ENCODE measurements at regions not wholly inside any gene's neighbourhood (a gene's known extent, or its start where the extent isn't known, plus 50 kb on each side); places are given as distances from the start of the nearest gene placed in this dataset.

GRCh38 chr20:20816969-20817755 lies 104.7 kb upstream of the RALGAPA2 start:
- H3K27ac Mint-ChIP-seq: no peak overlapping the region
- POLR2A ChIA-PET: no interaction called here

GRCh38 chr20:20815711-20816455 lies 103.4 kb upstream of the RALGAPA2 start:
- H3K36me3 Mint-ChIP-seq: no peaks in the 10 kb centered on the region
- CTCF ChIA-PET: no interaction called here
- H3K27me3 ChIP-seq (replicated peaks in 1 of 2; ENCODE audit: control insufficient read depth in 2 of 2, extremely low read depth in 1 of 2, insufficient read depth in 2 of 2, low read length in 1 of 2): no peaks in the 10 kb centered on the region

More at GRCh38 chr20:20816969-20817755, 104.7 kb upstream of the RALGAPA2 start:
- H3K36me3 ChIP-seq (ENCODE audit: control insufficient read depth in 2 of 2, extremely low read depth in 1 of 2, insufficient read depth in 1 of 2, low read length in 1 of 2): no peaks in the 10 kb centered on the region
- H3K4me3 ChIP-seq (ENCODE audit: control insufficient read depth in 1 of 2, extremely low read depth in 1 of 2, low read length in 1 of 2): no peak overlapping the region
- DNase-seq: no peak
- Mint-ChIP-seq H3K36me3 (no peaks in the 10 kb centered on the region), H3K9me3 (no peaks in the 10 kb centered on the region), H3K27me3 (peaks cover 12 to 21% of the 10 kb centered on the region in 2 donors), H3K4me3 (no peak overlapping the region), H3K4me1 (no peaks in the 10 kb centered on the region)
- no peak overlapping the region for H3K27ac ChIP-seq (ENCODE audit: low read length)
- CTCF ChIA-PET: no interaction called here
- H3K9me3 ChIP-seq: no peaks in the 10 kb centered on the region
- WGBS (ENCODE audit: insufficient coverage): 70% methylated on average over 2 of the region's 4 CpGs
- no peak for ATAC-seq (replicated peaks in 1 of 4)
- H3K27me3 ChIP-seq (replicated peaks in 1 of 2; ENCODE audit: control insufficient read depth in 2 of 2, extremely low read depth in 1 of 2, insufficient read depth in 2 of 2, low read length in 1 of 2): no peaks in the 10 kb centered on the region
- no peaks in the 10 kb centered on the region for H3K4me1 ChIP-seq (ENCODE audit: control insufficient read depth in 1 of 2, extremely low read depth in 1 of 2, insufficient read depth in 2 of 2, low read length in 2 of 2)

GRCh38 chr20:20814685-20815084 lies 102.2 kb upstream of the RALGAPA2 start:
- Mint-ChIP-seq H3K9me3 (no peaks in the 10 kb centered on the region), H3K27me3 (peaks cover 9 to 25% of the 10 kb centered on the region in 2 donors), H3K4me3 (no peak overlapping the region), H3K27ac (no peak overlapping the region), H3K4me1 (no peaks in the 10 kb centered on the region), H3K36me3 (no peaks in the 10 kb centered on the region)
- 76% methylated on average over 3 of the region's 4 CpGs for WGBS (ENCODE audit: insufficient coverage)
- ChIA-PET CTCF (no interaction called here), POLR2A (no interaction called here)
- H3K36me3 ChIP-seq (ENCODE audit: control insufficient read depth in 2 of 2, extremely low read depth in 1 of 2, insufficient read depth in 1 of 2, low read length in 1 of 2): no peaks in the 10 kb centered on the region
- no peak overlapping the region for H3K4me3 ChIP-seq (ENCODE audit: control insufficient read depth in 1 of 2, extremely low read depth in 1 of 2, low read length in 1 of 2)
- no peaks in the 10 kb centered on the region for H3K27me3 ChIP-seq (replicated peaks in 1 of 2; ENCODE audit: control insufficient read depth in 2 of 2, extremely low read depth in 1 of 2, insufficient read depth in 2 of 2, low read length in 1 of 2)
- H3K9me3 ChIP-seq: no peaks in the 10 kb centered on the region
- H3K27ac ChIP-seq (ENCODE audit: low read length): no peak overlapping the region
- DNase-seq (no peak), ATAC-seq (replicated peaks in 1 of 4) (no peak)
- no peaks in the 10 kb centered on the region for H3K4me1 ChIP-seq (ENCODE audit: control insufficient read depth in 1 of 2, extremely low read depth in 1 of 2, insufficient read depth in 2 of 2, low read length in 2 of 2)

More at GRCh38 chr20:20815711-20816455, 103.4 kb upstream of the RALGAPA2 start:
- no peak overlapping the region for H3K27ac Mint-ChIP-seq
- WGBS (ENCODE audit: insufficient coverage): 88% methylated on average over 3 of the region's 4 CpGs
- H3K4me1 Mint-ChIP-seq: no peaks in the 10 kb centered on the region
- no peak overlapping the region for H3K4me3 ChIP-seq (ENCODE audit: control insufficient read depth in 1 of 2, extremely low read depth in 1 of 2, low read length in 1 of 2)
- ATAC-seq (replicated peaks in 1 of 4) (no peak), DNase-seq (no peak)
- H3K27ac ChIP-seq (ENCODE audit: low read length): no peak overlapping the region
- no peaks in the 10 kb centered on the region for H3K9me3 Mint-ChIP-seq
- POLR2A ChIA-PET: no interaction called here
- H3K9me3 ChIP-seq: no peaks in the 10 kb centered on the region
- H3K36me3 ChIP-seq (ENCODE audit: control insufficient read depth in 2 of 2, extremely low read depth in 1 of 2, insufficient read depth in 1 of 2, low read length in 1 of 2): no peaks in the 10 kb centered on the region
- no peak overlapping the region for H3K4me3 Mint-ChIP-seq
- H3K4me1 ChIP-seq (ENCODE audit: control insufficient read depth in 1 of 2, extremely low read depth in 1 of 2, insufficient read depth in 2 of 2, low read length in 2 of 2): no peaks in the 10 kb centered on the region
- peaks cover 13 to 25% of the 10 kb centered on the region in 2 donors for H3K27me3 Mint-ChIP-seq

- Histone ChIP-seq H3K27ac (ENCODE audit: low read length) (no peak overlapping the region), H3K4me3 (ENCODE audit: control insufficient read depth in 1 of 2, extremely low read depth in 1 of 2, low read length in 1 of 2) (no peak overlapping the region), H3K27me3 (replicated peaks in 1 of 2; ENCODE audit: control insufficient read depth in 2 of 2, extremely low read depth in 1 of 2, insufficient read depth in 2 of 2, low read length in 1 of 2) (no peaks in the 10 kb centered on the region), H3K9me3 (no peaks in the 10 kb centered on the region), H3K4me1 (ENCODE audit: control insufficient read depth in 1 of 2, extremely low read depth in 1 of 2, insufficient read depth in 2 of 2, low read length in 2 of 2) (no peaks in the 10 kb centered on the region), H3K36me3 (ENCODE audit: control insufficient read depth in 2 of 2, extremely low read depth in 1 of 2, insufficient read depth in 1 of 2, low read length in 1 of 2) (no peaks in the 10 kb centered on the region)
- H3K27me3 Mint-ChIP-seq: peaks cover 13 to 27% of the 10 kb centered on the region in 2 donors
- H3K4me1 Mint-ChIP-seq: no peaks in the 10 kb centered on the region
- no peak for DNase-seq
- H3K27ac Mint-ChIP-seq: no peak overlapping the region
- no peak overlapping the region for H3K4me3 Mint-ChIP-seq
- no peak for ATAC-seq (replicated peaks in 1 of 4)
- H3K36me3 Mint-ChIP-seq: no peaks in the 10 kb centered on the region
- POLR2A ChIA-PET: no interaction called here
- CTCF ChIA-PET: no interaction called here
- no peaks in the 10 kb centered on the region for H3K9me3 Mint-ChIP-seq
- WGBS (ENCODE audit: insufficient coverage): 100% methylated on average over 1 of the region's 5 CpGs
Measured at GRCh38 chr20:20812136-20812535, 99.7 kb upstream of the RALGAPA2 start.

- H3K4me3 ChIP-seq (ENCODE audit: control insufficient read depth in 1 of 2, extremely low read depth in 1 of 2, low read length in 1 of 2): no peak overlapping the region
- no peaks in the 10 kb centered on the region for H3K36me3 ChIP-seq (ENCODE audit: control insufficient read depth in 2 of 2, extremely low read depth in 1 of 2, insufficient read depth in 1 of 2, low read length in 1 of 2)
- WGBS (ENCODE audit: insufficient coverage): no CpG with 5 or more reads among the region's 4 CpGs
- Mint-ChIP-seq H3K9me3 (no peaks in the 10 kb centered on the region), H3K27me3 (peaks cover 8 to 19% of the 10 kb centered on the region in 2 donors), H3K27ac (no peak overlapping the region), H3K36me3 (no peaks in the 10 kb centered on the region), H3K4me3 (no peak overlapping the region), H3K4me1 (no peaks in the 10 kb centered on the region)
- POLR2A ChIA-PET: no interaction called here
- no peak overlapping the region for H3K27ac ChIP-seq (ENCODE audit: low read length)
- no peaks in the 10 kb centered on the region for H3K9me3 ChIP-seq
- H3K27me3 ChIP-seq (replicated peaks in 1 of 2; ENCODE audit: control insufficient read depth in 2 of 2, extremely low read depth in 1 of 2, insufficient read depth in 2 of 2, low read length in 1 of 2): peaks cover 0 to 13% of the 10 kb centered on the region in 2 experiments
- no peak for DNase-seq
- CTCF ChIA-PET: no interaction called here
- H3K4me1 ChIP-seq (ENCODE audit: control insufficient read depth in 1 of 2, extremely low read depth in 1 of 2, insufficient read depth in 2 of 2, low read length in 2 of 2): no peaks in the 10 kb centered on the region
- no peak for ATAC-seq (replicated peaks in 1 of 4)
Measured at GRCh38 chr20:20808016-20808415, 95.6 kb upstream of the RALGAPA2 start.

- WGBS (ENCODE audit: insufficient coverage): 88% methylated on average over 4 of the region's 12 CpGs
- ChIA-PET CTCF (interaction anchor here in 1 of 2 donors (0.9 kb wide), 1 partner anchor 21 kb away, joined by 4 read pairs; no protein-coding TSS in a partner anchor), POLR2A (no interaction called here)
- Mint-ChIP-seq H3K27ac (no peak overlapping the region), H3K4me3 (no peak overlapping the region), H3K36me3 (no peaks in the 10 kb centered on the region), H3K9me3 (no peaks in the 10 kb centered on the region), H3K4me1 (no peaks in the 10 kb centered on the region), H3K27me3 (peaks cover 8 to 10% of the 10 kb centered on the region in 2 donors)
- H3K4me3 ChIP-seq (ENCODE audit: control insufficient read depth in 1 of 2, extremely low read depth in 1 of 2, low read length in 1 of 2): no peak overlapping the region
- no peak for DNase-seq
- H3K27ac ChIP-seq (ENCODE audit: low read length): no peak overlapping the region
- peaks cover 0 to 13% of the 10 kb centered on the region in 2 experiments for H3K27me3 ChIP-seq (replicated peaks in 1 of 2; ENCODE audit: control insufficient read depth in 2 of 2, extremely low read depth in 1 of 2, insufficient read depth in 2 of 2, low read length in 1 of 2)
- no peaks in the 10 kb centered on the region for H3K9me3 ChIP-seq
- no peaks in the 10 kb centered on the region for H3K4me1 ChIP-seq (ENCODE audit: control insufficient read depth in 1 of 2, extremely low read depth in 1 of 2, insufficient read depth in 2 of 2, low read length in 2 of 2)
- no peaks in the 10 kb centered on the region for H3K36me3 ChIP-seq (ENCODE audit: control insufficient read depth in 2 of 2, extremely low read depth in 1 of 2, insufficient read depth in 1 of 2, low read length in 1 of 2)
- no peak for ATAC-seq (replicated peaks in 1 of 4)
Measured at GRCh38 chr20:20806121-20807095, 94.0 kb upstream of the RALGAPA2 start.

All from T-cell (primary cell).